Astrocyte (in vitro differentiated cells and primary cell): ENCODE measurements at regions not wholly inside any gene's neighbourhood (a gene's known extent, or its start where the extent isn't known, plus 50 kb on each side); places are given as distances from the start of the nearest gene placed in this dataset.

ENCODE experiments used
- CTCF ChIP-seq: IDR thresholded peaks from 2 replicates; pipeline ENCODE4 v1.5.1; 2011; ENCODE audit warnings: low read depth, mild to moderate bottlenecking, inconsistent platforms, low read length, moderate library complexity; ENCODE audit not compliant: insufficient read depth
- EZH2 ChIP-seq: IDR thresholded peaks from 2 replicates; pipeline ENCODE4 v1.6.1; 2012; ENCODE audit warnings: mild to moderate bottlenecking, low read length, inconsistent platforms; ENCODE audit not compliant: insufficient read depth

- TF ChIP-seq CTCF: no peak
- TF ChIP-seq EZH2: no peak
Measured at GRCh38 chr3:187935623-187936156, 190.4 kb upstream of the BCL6 start.
